IMR-90 (cell line): ENCODE measurements at regions not wholly inside any gene's neighbourhood (a gene's known extent, or its start where the extent isn't known, plus 50 kb on each side); places are given as distances from the start of the nearest gene placed in this dataset.

Source experiments
- ATAC-seq: fragments of 200-7000 bp; cut with Tn5 transposase; 2 replicates; pipeline ENCODE4 v1.9.1; 2020; ENCODE audit warnings: low read depth, mild to moderate bottlenecking, moderate library complexity
- BruUV-seq: library from RNA; stranded (reverse); fragments of 400-500 nt; replicated peaks from 2 replicates; lab custom pipeline; 2021; lab: Mats Ljungman, UMichigan
- CTCF ChIA-PET: fragments of 300-600 bp; formaldehyde crosslinking; extraction: SDS; loops from one replicate; lab custom pipeline; 2021; ENCODE audit warnings: antibody characterized with exemption; lab: Yijun Ruan, JAX
- POLR2A ChIA-PET: fragments of 300-600 bp; sonication (Branson Sonifier 250); formaldehyde crosslinking; loops from one replicate; lab custom pipeline; 2022; ENCODE audit warnings: antibody characterized with exemption; ENCODE audit not compliant: unreplicated experiment; lab: Charles Lee
- DNase-seq: peaks from one replicate; pipeline ENCODE4 v3.0.0; 2013
- H2AFZ ChIP-seq: replicated peaks from 2 replicates; pipeline ENCODE3; 2013; ENCODE audit warnings: low read length, mild to moderate bottlenecking; ENCODE audit not compliant: poor library complexity
- H2AK5ac ChIP-seq: 2 replicates; pipeline ENCODE4 v1.6.1; 2013; ENCODE audit warnings: low read depth, low read length, inconsistent platforms
- H2AK9ac ChIP-seq: replicated peaks from 2 replicates; pipeline ENCODE3; 2013; ENCODE audit warnings: mild to moderate bottlenecking, low read depth, low read length, moderate library complexity; ENCODE audit not compliant: poor library complexity
- H2BK120ac ChIP-seq: 2 replicates; pipeline ENCODE4 v1.6.1; 2013; ENCODE audit warnings: low read depth, low read length, inconsistent platforms
- H2BK15ac ChIP-seq: 3 replicates; pipeline ENCODE4 v1.6.1; 2013; ENCODE audit warnings: low read depth, low read length, inconsistent platforms
- H2BK20ac ChIP-seq: 2 replicates; pipeline ENCODE4 v1.6.1; 2013; ENCODE audit warnings: low read depth, mild to moderate bottlenecking, inconsistent platforms, low read length, moderate library complexity
- H2BK5ac ChIP-seq: 2 replicates; pipeline ENCODE4 v1.6.1; 2013; ENCODE audit warnings: mild to moderate bottlenecking, low read depth, low read length, inconsistent platforms; ENCODE audit not compliant: poor library complexity, severe bottlenecking
- H3K14ac ChIP-seq: replicated peaks from 2 replicates; pipeline ENCODE4 v1.6.1; 2013; ENCODE audit warnings: low read depth, low read length, inconsistent platforms
- H3K18ac ChIP-seq: 2 replicates; pipeline ENCODE4 v1.6.1; 2013; ENCODE audit warnings: low read depth, low read length, control low read depth
- H3K23ac ChIP-seq: 2 replicates; pipeline ENCODE4 v1.6.1; 2013; ENCODE audit warnings: low read depth, low read length, inconsistent platforms
- H3K27ac ChIP-seq: 2 replicates; pipeline ENCODE4 v1.5.1; 2013; ENCODE audit warnings: mild to moderate bottlenecking, control low read depth, low read length; ENCODE audit not compliant: insufficient read depth
- H3K27me3 ChIP-seq: 2 replicates; pipeline ENCODE4 v1.6.1; 2013; ENCODE audit warnings: low read length; ENCODE audit not compliant: control insufficient read depth, insufficient read depth
- H3K36me3 ChIP-seq: 2 replicates; pipeline ENCODE4 v1.6.1; 2013; ENCODE audit warnings: low read length, mixed read lengths; ENCODE audit not compliant: control insufficient read depth, insufficient read depth
- H3K4ac ChIP-seq: 2 replicates; pipeline ENCODE4 v1.6.1; 2013; ENCODE audit warnings: low read depth, low read length, inconsistent platforms
- H3K4me1 ChIP-seq: 2 replicates; pipeline ENCODE4 v1.6.1; 2013; ENCODE audit warnings: low read length, mixed read lengths; ENCODE audit not compliant: control insufficient read depth, insufficient read depth
- H3K4me2 ChIP-seq: 2 replicates; pipeline ENCODE4 v1.6.1; 2013; ENCODE audit warnings: low read depth, mild to moderate bottlenecking, control low read depth, low read length, moderate library complexity
- H3K4me3 ChIP-seq: 2 replicates; pipeline ENCODE4 v1.5.1; 2013; ENCODE audit warnings: low read depth, mild to moderate bottlenecking, control low read depth, low read length, moderate library complexity; ENCODE audit not compliant: insufficient read depth
- H3K56ac ChIP-seq: 2 replicates; pipeline ENCODE4 v1.6.1; 2013; ENCODE audit warnings: low read length, inconsistent platforms; ENCODE audit not compliant: insufficient read depth; ENCODE audit errors: extremely low read depth
- H3K79me1 ChIP-seq, 2 experiments: 2 replicates each; pipeline ENCODE4 v1.6.1; 2013; ENCODE audit warnings: low read length in 2 of 2, inconsistent platforms in 1 of 2, low read depth in 1 of 2
- H3K9ac ChIP-seq: 2 replicates; pipeline ENCODE4 v1.6.1; 2013; ENCODE audit warnings: low read depth, low read length, control low read depth
- H3K9me1 ChIP-seq: 2 replicates; pipeline ENCODE4 v1.6.1; 2013; ENCODE audit warnings: low read length, inconsistent platforms; ENCODE audit not compliant: insufficient read depth
- H3K9me3 ChIP-seq: 2 replicates; pipeline ENCODE4 v1.6.1; 2013; ENCODE audit warnings: low read length; ENCODE audit not compliant: control insufficient read depth, insufficient read depth
- H4K20me1 ChIP-seq: 2 replicates; pipeline ENCODE4 v1.6.1; 2013; ENCODE audit warnings: low read length, inconsistent platforms; ENCODE audit not compliant: insufficient read depth
- H4K5ac ChIP-seq: 2 replicates; pipeline ENCODE4 v1.6.1; 2013; ENCODE audit warnings: mild to moderate bottlenecking, low read depth, low read length, control low read depth
- H4K8ac ChIP-seq, 2 experiments: 2 replicates each; pipeline ENCODE4 v1.6.1; 2013; ENCODE audit warnings: low read depth in 2 of 2, low read length in 2 of 2, control low read depth in 1 of 2, inconsistent platforms in 1 of 2
- H4K91ac ChIP-seq: 2 replicates; pipeline ENCODE4 v1.6.1; 2013; ENCODE audit warnings: low read depth, low read length, inconsistent platforms; ENCODE audit not compliant: insufficient read depth
- FOS ChIP-seq: fragments of 150-350 bp; IDR thresholded peaks from 2 replicates; pipeline ENCODE4 v1.6.1; 2016; ENCODE audit warnings: low read depth, low read length
- MXI1 ChIP-seq: IDR thresholded peaks from 2 replicates; pipeline ENCODE4 v1.6.1; 2012; ENCODE audit warnings: low read depth, mild to moderate bottlenecking, low read length, moderate library complexity, borderline replicate concordance
- dilution Hi-C: fragments of 300-500 bp; cut with HindIII; formaldehyde crosslinking; loops from one replicate; pipeline ENCODE4 v1.14.3; 2018; ENCODE audit warnings: low sequenced_read_pairs; ENCODE audit not compliant: unreplicated experiment
- in situ Hi-C: fragments of 300-500 bp; cut with MboI; formaldehyde crosslinking; loops from 3 replicates; pipeline ENCODE4 v1.14.3; 2019; ENCODE audit warnings: low sequenced_read_pairs, inconsistent platforms, mixed read lengths
- intact Hi-C: fragments of 100-400 bp; cut with micrococcal nuclease; formaldehyde crosslinking; loops from 2 replicates; pipeline ENCODE4 v1.10.0; 2022
- TF ChIP-seq, protein P1 (sequence below): fragments of 150-350 bp; IDR thresholded peaks from 2 replicates; pipeline ENCODE4 v1.6.1; 2017; ENCODE audit warnings: mild to moderate bottlenecking, antibody characterized with exemption, low read length, low read depth

DNA sequence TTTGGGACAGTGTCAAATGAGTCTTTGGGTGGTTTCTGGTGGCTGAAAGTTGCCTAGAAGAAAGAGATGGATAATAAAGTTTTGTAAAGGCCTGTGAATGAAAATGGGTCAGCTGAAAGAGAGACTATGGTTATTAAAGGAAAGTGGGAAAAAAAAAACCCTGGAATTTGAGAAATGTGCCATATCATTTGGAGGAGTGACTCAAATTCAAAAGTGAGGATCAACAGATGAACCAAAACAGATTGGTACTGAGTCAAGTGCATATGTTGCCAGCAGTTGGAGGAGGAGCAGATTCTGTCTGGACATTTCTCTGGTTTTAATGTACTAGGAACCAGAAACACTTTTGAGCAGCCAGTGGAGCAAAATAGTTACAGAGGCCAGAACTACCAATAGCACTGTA, 339.8 kb downstream of the KCNA4 start:
- TF ChIP-seq FOS = no peak
- no peak for TF ChIP-seq MXI1
- TF ChIP-seq, protein P1, sequence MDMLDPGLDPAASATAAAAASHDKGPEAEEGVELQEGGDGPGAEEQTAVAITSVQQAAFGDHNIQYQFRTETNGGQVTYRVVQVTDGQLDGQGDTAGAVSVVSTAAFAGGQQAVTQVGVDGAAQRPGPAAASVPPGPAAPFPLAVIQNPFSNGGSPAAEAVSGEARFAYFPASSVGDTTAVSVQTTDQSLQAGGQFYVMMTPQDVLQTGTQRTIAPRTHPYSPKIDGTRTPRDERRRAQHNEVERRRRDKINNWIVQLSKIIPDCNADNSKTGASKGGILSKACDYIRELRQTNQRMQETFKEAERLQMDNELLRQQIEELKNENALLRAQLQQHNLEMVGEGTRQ = no peak
- no peak overlapping the region for H4K8ac ChIP-seq
- intact Hi-C loops (no loop called here), in situ Hi-C loops (no loop called here), dilution Hi-C loops (no loop called here)
- H3K9ac ChIP-seq = no peak overlapping the region
- H2AFZ ChIP-seq = no peak overlapping the region
- H3K27me3 ChIP-seq = no peaks in the 10 kb centered on the region
- ATAC-seq (no peak), DNase-seq (no peak)
- CTCF ChIA-PET = interaction anchor here (0.5 kb wide), 1 partner anchor 301 kb away, joined by 4 read pairs; no protein-coding TSS in a partner anchor
- POLR2A ChIA-PET = no interaction called here
- no peak overlapping the region for H2BK20ac ChIP-seq
- H2AK9ac ChIP-seq = no peak overlapping the region
- H3K27ac ChIP-seq = no peak overlapping the region
- no peaks in the 10 kb centered on the region for H3K4me1 ChIP-seq
- no peak overlapping the region for H2AK5ac ChIP-seq
- H2BK5ac ChIP-seq = no peak overlapping the region
- H2BK120ac ChIP-seq = no peak overlapping the region
- no peak overlapping the region for H3K23ac ChIP-seq
- no peaks in the 10 kb centered on the region for H4K20me1 ChIP-seq
- H3K18ac ChIP-seq = no peak overlapping the region
- no peak overlapping the region for H3K14ac ChIP-seq
- H3K9me1 ChIP-seq = no peaks in the 10 kb centered on the region
- no peak overlapping the region for H4K5ac ChIP-seq
- no peak overlapping the region for H4K91ac ChIP-seq
- H2BK15ac ChIP-seq = no peak overlapping the region
- no peaks in the 10 kb centered on the region for H3K36me3 ChIP-seq
- no TSS peak for BruUV-seq
- H3K4ac ChIP-seq = no peak overlapping the region
- no peak overlapping the region for H3K4me3 ChIP-seq
- no peaks in the 10 kb centered on the region for H3K79me1 ChIP-seq
- no peaks in the 10 kb centered on the region for H3K9me3 ChIP-seq
- H3K4me2 ChIP-seq = no peak overlapping the region
- H3K56ac ChIP-seq = no peak overlapping the region
